ENCODE measurements at regions not wholly inside any gene's neighbourhood (a gene's known extent, or its start where the extent isn't known, plus 50 kb on each side); places are given as distances from the start of the nearest gene placed in this dataset.
"Not testable (repeated sequence)": the region's sequence is repeated elsewhere in the genome, so short reads cannot be mapped to it uniquely, and the experiment has no call there.

GRCh38 chr6:134627707-134628106, 309.8 kb upstream of the SGK1 start:
- peaks cover 4 to 16% of the 10 kb centered on the region in 2 donors for H3K4me1 Mint-ChIP-seq
- peaks cover 0 to 8% (median 3%) of the 10 kb centered on the region in 3 donors for H3K27me3 Mint-ChIP-seq (ENCODE audit: low read depth in 3 of 3)
- no peaks in the 10 kb centered on the region for H3K9me3 Mint-ChIP-seq
- no peak overlapping the region for H3K27ac Mint-ChIP-seq
- H3K4me3 Mint-ChIP-seq, result no peak overlapping the region
- no peak for DNase-seq
- H3K36me3 Mint-ChIP-seq, result no peaks in the 10 kb centered on the region

GRCh38 chr6:134626589-134626988, 308.7 kb upstream of the SGK1 start:
- Mint-ChIP-seq H3K9me3 (no peaks in the 10 kb centered on the region), H3K27ac (no peak overlapping the region), H3K36me3 (no peaks in the 10 kb centered on the region), H3K27me3 (ENCODE audit: low read depth in 3 of 3) (peaks cover 0 to 11% (median 3%) of the 10 kb centered on the region in 3 donors), H3K4me3 (no peak overlapping the region), H3K4me1 (peaks cover 0 to 6% of the 10 kb centered on the region in 2 donors)
- no peak for DNase-seq

- Mint-ChIP-seq H3K27ac (no peak overlapping the region), H3K9me3 (no peaks in the 10 kb centered on the region), H3K36me3 (no peaks in the 10 kb centered on the region), H3K4me3 (no peak overlapping the region), H3K27me3 (ENCODE audit: low read depth in 3 of 3) (peaks cover 0 to 11% (median 4%) of the 10 kb centered on the region in 3 donors), H3K4me1 (peaks cover 0 to 6% of the 10 kb centered on the region in 2 donors)
- no peak for DNase-seq
Observed at GRCh38 chr6:134626086-134626485, 308.2 kb upstream of the SGK1 start.

- DNase-seq, result no peak
- Mint-ChIP-seq H3K36me3 (no peaks in the 10 kb centered on the region), H3K27ac (no peak overlapping the region), H3K4me3 (no peak overlapping the region), H3K9me3 (no peaks in the 10 kb centered on the region), H3K4me1 (no peaks in the 10 kb centered on the region), H3K27me3 (ENCODE audit: low read depth in 3 of 3) (peaks cover 0 to 11% (median 1%) of the 10 kb centered on the region in 3 donors)
Observed at GRCh38 chr6:134624781-134625180, 306.9 kb upstream of the SGK1 start.

- Mint-ChIP-seq H3K27me3 (ENCODE audit: low read depth in 3 of 3) (peaks cover 0 to 11% (median 3%) of the 10 kb centered on the region in 3 donors), H3K27ac (no peak overlapping the region), H3K36me3 (no peaks in the 10 kb centered on the region), H3K4me1 (no peaks in the 10 kb centered on the region), H3K4me3 (no peak overlapping the region), H3K9me3 (no peaks in the 10 kb centered on the region)
- no peak for DNase-seq
Observed at GRCh38 chr6:134623401-134623800, 305.5 kb upstream of the SGK1 start.

- no peak overlapping the region for H3K27ac Mint-ChIP-seq
- no peak overlapping the region for H3K4me3 Mint-ChIP-seq
- peaks cover 1 to 11% (median 3%) of the 10 kb centered on the region in 3 donors for H3K27me3 Mint-ChIP-seq (ENCODE audit: low read depth in 3 of 3)
- DNase-seq, result no peak
- no peaks in the 10 kb centered on the region for H3K36me3 Mint-ChIP-seq
- H3K4me1 Mint-ChIP-seq, result no peaks in the 10 kb centered on the region
- no peaks in the 10 kb centered on the region for H3K9me3 Mint-ChIP-seq
Observed at GRCh38 chr6:134622382-134623173, 304.7 kb upstream of the SGK1 start.

- no peaks in the 10 kb centered on the region for H3K9me3 Mint-ChIP-seq
- no peaks in the 10 kb centered on the region for H3K36me3 Mint-ChIP-seq
- H3K27ac Mint-ChIP-seq, result no peak overlapping the region
- no peaks in the 10 kb centered on the region for H3K4me1 Mint-ChIP-seq
- DNase-seq, result no peak
- peaks cover 1 to 13% (median 3%) of the 10 kb centered on the region in 3 donors for H3K27me3 Mint-ChIP-seq (ENCODE audit: low read depth in 3 of 3)
- H3K4me3 Mint-ChIP-seq, result no peak overlapping the region
Observed at GRCh38 chr6:134621858-134622257, 303.9 kb upstream of the SGK1 start.

- H3K4me1 Mint-ChIP-seq, result no peaks in the 10 kb centered on the region
- no peak overlapping the region for H3K27ac Mint-ChIP-seq
- H3K4me3 Mint-ChIP-seq, result no peak overlapping the region
- peaks cover 1 to 15% (median 3%) of the 10 kb centered on the region in 3 donors for H3K27me3 Mint-ChIP-seq (ENCODE audit: low read depth in 3 of 3)
- H3K9me3 Mint-ChIP-seq, result no peaks in the 10 kb centered on the region
- no peaks in the 10 kb centered on the region for H3K36me3 Mint-ChIP-seq
- no peak for DNase-seq
Observed at GRCh38 chr6:134619789-134620188, 301.9 kb upstream of the SGK1 start.

- Mint-ChIP-seq H3K9me3 (no peaks in the 10 kb centered on the region), H3K4me1 (no peaks in the 10 kb centered on the region), H3K4me3 (no peak overlapping the region), H3K27me3 (ENCODE audit: low read depth in 3 of 3) (peaks cover 1 to 15% (median 3%) of the 10 kb centered on the region in 3 donors), H3K36me3 (no peaks in the 10 kb centered on the region), H3K27ac (no peak overlapping the region)
- no peak for DNase-seq
Observed at GRCh38 chr6:134619077-134619476, 301.2 kb upstream of the SGK1 start.

- Mint-ChIP-seq H3K27me3 (ENCODE audit: low read depth in 3 of 3) (peaks cover 1 to 4% (median 4%) of the 10 kb centered on the region in 3 donors), H3K9me3 (no peaks in the 10 kb centered on the region), H3K27ac (peak overlapping the region in 1 of 6 donors; percentile 8), H3K36me3 (no peaks in the 10 kb centered on the region), H3K4me3 (no peak overlapping the region), H3K4me1 (no peaks in the 10 kb centered on the region)
- no peak for DNase-seq
Observed at GRCh38 chr6:134614606-134615485, 296.9 kb upstream of the SGK1 start.

GRCh38 chr6:134612128-134612527, 294.2 kb upstream of the SGK1 start:
- H3K4me3 Mint-ChIP-seq; H3K4me1 Mint-ChIP-seq; H3K9me3 Mint-ChIP-seq; H3K27me3 Mint-ChIP-seq (ENCODE audit: low read depth in 3 of 3); DNase-seq; H3K27ac Mint-ChIP-seq; H3K36me3 Mint-ChIP-seq: not testable (repeated sequence)

GRCh38 chr6:134610411-134610810, 292.5 kb upstream of the SGK1 start:
- H3K27me3 Mint-ChIP-seq (ENCODE audit: low read depth in 3 of 3), result peaks cover 0 to 2% (median 0%) of the 10 kb centered on the region in 3 donors
- no peaks in the 10 kb centered on the region for H3K36me3 Mint-ChIP-seq
- no peak for DNase-seq
- H3K9me3 Mint-ChIP-seq, result no peaks in the 10 kb centered on the region
- H3K27ac Mint-ChIP-seq, result no peak overlapping the region
- H3K4me3 Mint-ChIP-seq, result no peak overlapping the region
- H3K4me1 Mint-ChIP-seq, result no peaks in the 10 kb centered on the region

- Mint-ChIP-seq H3K4me3 (no peak overlapping the region), H3K27ac (no peak overlapping the region), H3K27me3 (ENCODE audit: low read depth in 3 of 3) (peaks cover 0 to 2% (median 0%) of the 10 kb centered on the region in 3 donors), H3K4me1 (no peaks in the 10 kb centered on the region), H3K36me3 (no peaks in the 10 kb centered on the region), H3K9me3 (no peaks in the 10 kb centered on the region)
- DNase-seq, result no peak
Observed at GRCh38 chr6:134609716-134610261, 291.9 kb upstream of the SGK1 start.

GRCh38 chr6:134607411-134607810, 289.5 kb upstream of the SGK1 start:
- peaks cover 0 to 3% (median 0%) of the 10 kb centered on the region in 3 donors for H3K27me3 Mint-ChIP-seq (ENCODE audit: low read depth in 3 of 3)
- no peak for DNase-seq
- H3K9me3 Mint-ChIP-seq, result no peaks in the 10 kb centered on the region
- no peaks in the 10 kb centered on the region for H3K36me3 Mint-ChIP-seq
- H3K4me3 Mint-ChIP-seq, result no peak overlapping the region
- no peaks in the 10 kb centered on the region for H3K4me1 Mint-ChIP-seq
- no peak overlapping the region for H3K27ac Mint-ChIP-seq
